Stimulated activated CD4-positive, alpha-beta T cell treated with anti-CD3 and anti-CD28 coated beads, Interleukin-15, amount 100 ng/mL, for 24 hours (primary cell): ENCODE measurements at regions not wholly inside any gene's neighbourhood (a gene's known extent, or its start where the extent isn't known, plus 50 kb on each side); places are given as distances from the start of the nearest gene placed in this dataset.
"Not testable (repeated sequence)": the region's sequence is repeated elsewhere in the genome, so short reads cannot be mapped to it uniquely, and the experiment has no call there.

Experiments used
- DNase-seq: peaks from one replicate; pipeline ENCODE4 v3.0.0-alpha.2; 2020

GRCh38 chr5:124614105-124614504, 132.3 kb downstream of the ZNF608 start:
- DNase-seq = no peak

- DNase-seq = no peak
Measured at GRCh38 chr5:124613273-124613953, 133.0 kb downstream of the ZNF608 start.

- DNase-seq = no peak
Measured at GRCh38 chr5:124612023-124612422, 134.4 kb downstream of the ZNF608 start.

- DNase-seq = not testable (repeated sequence)
Measured at GRCh38 chr5:124611262-124611661, 135.2 kb downstream of the ZNF608 start.

- not testable (repeated sequence) for DNase-seq
Measured at GRCh38 chr5:124609685-124610084, 136.8 kb downstream of the ZNF608 start.

GRCh38 chr5:124606543-124606942, 139.9 kb downstream of the ZNF608 start:
- DNase-seq = no peak

GRCh38 chr5:124606093-124606492, 140.3 kb downstream of the ZNF608 start:
- no peak for DNase-seq

- DNase-seq = no peak
Measured at GRCh38 chr5:124605541-124605940, 140.9 kb downstream of the ZNF608 start.

GRCh38 chr5:124604419-124604818, 142.0 kb downstream of the ZNF608 start:
- DNase-seq = no peak

GRCh38 chr5:124602925-124603650, 143.4 kb downstream of the ZNF608 start:
- DNase-seq = no peak

GRCh38 chr5:124599028-124599973, 147.1 kb downstream of the ZNF608 start:
- DNase-seq = no peak

GRCh38 chr5:124596595-124597421, 149.6 kb downstream of the ZNF608 start:
- DNase-seq = no peak

GRCh38 chr5:124593952-124594351, 152.5 kb downstream of the ZNF608 start:
- DNase-seq = no peak

- DNase-seq = no peak
Measured at GRCh38 chr5:124592891-124593290, 153.5 kb downstream of the ZNF608 start.

- no peak for DNase-seq
Measured at GRCh38 chr5:124591583-124591982, 154.9 kb downstream of the ZNF608 start.

GRCh38 chr5:124590686-124591085, 155.8 kb downstream of the ZNF608 start:
- DNase-seq = no peak

GRCh38 chr5:124587280-124587679, 159.2 kb downstream of the ZNF608 start:
- no peak for DNase-seq

- peak; percentile 2 for DNase-seq
Measured at GRCh38 chr5:124584991-124585715, 161.3 kb downstream of the ZNF608 start.

GRCh38 chr5:124583469-124584350, 162.7 kb downstream of the ZNF608 start:
- peak; percentile 43 for DNase-seq

GRCh38 chr5:124582561-124582840, 163.9 kb downstream of the ZNF608 start:
- no peak for DNase-seq
